Breast epithelium (tissue), 3 donors: ENCODE measurements at regions not wholly inside any gene's neighbourhood (a gene's known extent, or its start where the extent isn't known, plus 50 kb on each side); places are given as distances from the start of the nearest gene placed in this dataset.

Source experiments
- CTCF ChIP-seq, 3 donors: fragments of 450-650 bp; IDR thresholded peaks; one replicate each; pipeline ENCODE4 v1.5.1; 2016 to 2017; ENCODE audit warnings: antibody characterized with exemption in 3 of 3, mild to moderate bottlenecking in 3 of 3, moderate library complexity in 3 of 3
- POLR2A ChIP-seq: fragments of 450-650 bp; IDR thresholded peaks from one replicate; pipeline ENCODE4 v1.6.1; 2016; ENCODE audit warnings: antibody characterized with exemption, mild to moderate bottlenecking, moderate library complexity
- POLR2AphosphoS5 ChIP-seq, 3 donors: sonication (generic); formaldehyde crosslinking; IDR thresholded peaks; one replicate each; pipeline ENCODE4 v1.6.1; 2017; ENCODE audit warnings: antibody characterized with exemption in 3 of 3

- TF ChIP-seq CTCF (IDR thresholded peaks at IDR 0.05) (no peak), POLR2A (no peak), POLR2AphosphoS5 (IDR thresholded peaks at IDR 0.05) (no peak)
Measured at GRCh38 chr16:59964232-59964924, 1230.3 kb upstream of the GOT2 start.
